GM10266 (cell line): ENCODE measurements at regions not wholly inside any gene's neighbourhood (a gene's known extent, or its start where the extent isn't known, plus 50 kb on each side); places are given as distances from the start of the nearest gene placed in this dataset.

ENCODE experiments used
- DNase-seq: peaks from one replicate; pipeline ENCODE4 v3.0.0; 2012; ENCODE audit errors: extremely low spot score
- CTCF ChIP-seq: IDR thresholded peaks from 2 replicates; pipeline ENCODE4 v1.5.1; 2012; ENCODE audit warnings: mild to moderate bottlenecking, low read depth; ENCODE audit not compliant: control insufficient read depth, insufficient read depth; ENCODE audit errors: missing control alignments

DNA sequence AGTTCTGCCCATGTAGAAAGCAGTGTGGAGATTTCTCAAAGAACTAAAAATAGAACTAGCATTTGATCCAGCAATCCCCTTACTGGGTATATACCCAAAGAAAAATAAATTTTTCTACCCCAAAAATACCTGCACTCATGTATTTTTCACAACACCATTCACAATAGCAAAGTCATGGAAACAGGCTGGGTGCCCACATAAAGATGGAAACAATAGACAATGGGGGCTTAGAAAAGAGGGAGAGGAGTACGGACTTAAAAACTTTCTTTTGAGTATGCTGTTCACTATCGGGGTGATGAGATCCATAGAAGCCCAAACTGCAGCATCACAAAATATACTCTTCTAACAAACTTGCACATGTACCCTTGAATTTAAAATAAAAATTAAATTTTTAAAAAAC is 345.1 kb upstream of the CCDC54 start:
- no peak for TF ChIP-seq CTCF
- no peak for DNase-seq

- no peak for TF ChIP-seq CTCF
- DNase-seq: no peak
Measured at GRCh38 chr3:107034142-107034541, 343.1 kb upstream of the CCDC54 start.

DNA sequence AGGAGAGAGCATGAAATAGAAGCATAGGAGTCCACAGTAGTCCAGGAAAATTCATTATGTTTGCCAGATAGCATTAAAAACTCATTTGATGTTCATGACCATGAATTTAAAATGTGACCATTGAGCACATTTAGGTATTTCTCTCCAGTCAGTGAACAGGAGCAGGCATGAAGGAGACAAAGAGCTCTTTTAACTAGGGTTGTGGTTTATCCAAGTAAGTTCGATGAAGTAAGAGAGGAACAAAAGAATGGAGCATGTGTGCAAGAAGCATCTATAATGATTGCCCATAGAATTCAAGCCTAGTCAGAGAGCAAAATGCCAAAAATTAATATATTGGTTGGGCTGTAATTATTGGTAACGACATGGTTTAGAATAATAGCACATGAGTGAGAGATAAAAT is 342.1 kb upstream of the CCDC54 start:
- no peak for TF ChIP-seq CTCF
- no peak for DNase-seq

DNA sequence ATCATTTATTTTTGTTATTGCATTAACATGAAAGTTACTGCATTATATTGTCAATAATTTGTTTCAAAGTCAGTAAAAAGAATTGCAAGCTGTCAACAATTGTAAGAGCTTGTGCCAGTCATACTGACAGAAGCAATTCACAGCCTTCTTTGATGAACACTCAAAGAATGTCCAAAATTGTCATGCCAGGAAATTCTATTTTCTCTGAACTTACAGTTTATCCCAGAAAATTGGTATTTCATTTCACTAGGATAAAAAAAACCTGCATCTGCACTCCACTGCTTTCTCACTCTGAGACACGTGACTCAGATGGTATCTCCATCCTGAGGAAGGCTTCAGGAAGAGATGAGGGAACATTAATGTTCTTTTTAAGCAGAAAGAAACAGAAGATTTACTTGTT is 332.6 kb upstream of the CCDC54 start:
- no peak for TF ChIP-seq CTCF
- no peak for DNase-seq

GRCh38 chr3:107045791-107046190 is 331.4 kb upstream of the CCDC54 start:
- TF ChIP-seq CTCF: no peak
- no peak for DNase-seq

DNA sequence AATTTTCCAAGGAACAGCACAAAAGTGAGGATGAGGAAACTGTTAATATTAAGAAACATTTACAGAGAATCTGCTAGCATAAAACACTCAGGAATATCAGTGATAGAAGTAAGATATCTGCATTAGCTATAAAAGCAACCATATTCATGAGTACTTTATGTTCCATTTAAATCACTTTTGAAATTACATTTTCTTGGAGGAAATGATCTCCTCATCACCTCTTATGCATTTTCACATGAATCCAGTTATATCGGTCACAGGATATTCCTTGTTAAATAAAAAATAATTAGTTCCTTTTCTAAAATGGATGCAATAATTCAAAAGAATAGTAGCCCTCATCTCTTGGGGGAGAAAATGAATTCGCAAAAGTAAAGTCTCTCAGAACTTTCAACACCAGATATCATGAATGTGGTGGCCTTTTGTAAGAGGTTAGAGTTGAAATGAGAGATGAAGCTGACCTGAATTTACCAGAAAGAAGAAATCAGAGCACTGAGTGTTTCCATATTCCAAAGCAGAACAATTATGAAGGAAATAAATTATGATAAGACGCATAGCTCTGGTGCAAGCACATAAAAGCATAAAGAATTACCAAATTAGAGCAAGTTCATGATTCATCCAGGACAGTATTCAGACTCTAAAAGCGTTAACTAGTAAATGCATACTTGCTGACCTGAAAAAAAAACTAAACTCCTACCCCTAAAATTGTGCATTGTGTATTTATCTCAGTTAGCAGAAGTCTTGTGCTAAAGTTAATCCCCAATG is 321.9 kb upstream of the CCDC54 start:
- DNase-seq: no peak
- TF ChIP-seq CTCF: no peak

DNA sequence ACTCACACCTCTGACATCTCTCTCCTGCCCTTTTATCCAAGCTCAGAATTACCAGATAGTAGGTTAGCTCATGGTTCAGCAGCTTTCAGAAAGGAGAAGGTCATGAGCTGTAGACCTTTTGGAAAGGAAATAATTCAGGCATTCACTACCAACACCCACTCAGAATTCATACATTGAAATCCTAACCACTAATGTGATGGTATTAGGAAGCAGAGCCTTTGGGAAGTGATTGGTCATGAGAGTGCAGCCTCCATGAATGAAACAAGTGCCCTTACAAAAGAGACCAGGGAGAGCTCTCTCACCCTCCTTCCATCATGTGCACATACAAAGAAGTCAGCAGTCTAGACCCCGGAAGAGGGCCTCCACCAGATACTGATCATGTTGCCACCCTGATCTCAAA is 315.8 kb upstream of the CCDC54 start:
- no peak for DNase-seq
- no peak for TF ChIP-seq CTCF
